H9 (cell line): ENCODE measurements at regions not wholly inside any gene's neighbourhood (a gene's known extent, or its start where the extent isn't known, plus 50 kb on each side); places are given as distances from the start of the nearest gene placed in this dataset.
"Not testable (repeated sequence)": the region's sequence is repeated elsewhere in the genome, so short reads cannot be mapped to it uniquely, and the experiment has no call there.

ENCODE experiments used
- DNase-seq: peaks from one replicate; pipeline ENCODE4 v3.0.0-alpha.2; 2017
- H2AFZ ChIP-seq: one replicate; pipeline ENCODE4 v1.6.1; 2013; ENCODE audit warnings: mild to moderate bottlenecking, low read length, control low read depth, moderate library complexity
- H2AK5ac ChIP-seq: 2 replicates; pipeline ENCODE4 v1.6.1; 2013; ENCODE audit warnings: low read length, control low read depth, mixed read lengths; ENCODE audit not compliant: insufficient read length
- H2BK120ac ChIP-seq: one replicate; pipeline ENCODE4 v1.6.1; 2013; ENCODE audit warnings: low read depth, mild to moderate bottlenecking, low read length, control low read depth, inconsistent platforms; ENCODE audit not compliant: poor library complexity, severe bottlenecking
- H2BK12ac ChIP-seq: 2 replicates; pipeline ENCODE4 v1.6.1; 2013; ENCODE audit warnings: low read length, control low read depth, mixed read lengths, low read depth; ENCODE audit not compliant: insufficient read length
- H2BK15ac ChIP-seq: 2 replicates; pipeline ENCODE4 v1.6.1; 2013; ENCODE audit warnings: low read depth, low read length, control low read depth
- H2BK20ac ChIP-seq: one replicate; pipeline ENCODE4 v1.6.1; 2013; ENCODE audit warnings: low read depth, mild to moderate bottlenecking, low read length, control low read depth, inconsistent platforms; ENCODE audit not compliant: poor library complexity, severe bottlenecking
- H2BK5ac ChIP-seq: 2 replicates; pipeline ENCODE4 v1.6.1; 2013; ENCODE audit warnings: low read length, control low read depth, mixed read lengths; ENCODE audit not compliant: insufficient read length
- H3K14ac ChIP-seq: 2 replicates; pipeline ENCODE4 v1.6.1; 2013; ENCODE audit warnings: low read length, control low read depth; ENCODE audit not compliant: insufficient read depth
- H3K18ac ChIP-seq: 2 replicates; pipeline ENCODE4 v1.6.1; 2013; ENCODE audit warnings: low read depth, mild to moderate bottlenecking, mixed read lengths, low read length, control low read depth; ENCODE audit not compliant: insufficient read length
- H3K23ac ChIP-seq: 2 replicates; pipeline ENCODE4 v1.6.1; 2013; ENCODE audit warnings: low read length, control low read depth, mixed read lengths, low read depth; ENCODE audit not compliant: insufficient read length
- H3K23me2 ChIP-seq: 2 replicates; pipeline ENCODE4 v1.6.1; 2013; ENCODE audit warnings: low read depth, mild to moderate bottlenecking, mixed read lengths, low read length, control low read depth; ENCODE audit not compliant: insufficient read length, poor library complexity, severe bottlenecking
- H3K27ac ChIP-seq: 2 replicates; pipeline ENCODE4 v1.5.1; 2013; ENCODE audit warnings: low read length, control low read depth, mixed read lengths, low read depth; ENCODE audit not compliant: insufficient read length
- H3K27me3 ChIP-seq: 2 replicates; pipeline ENCODE4 v1.6.1; 2013; ENCODE audit warnings: low read length, control low read depth, inconsistent platforms; ENCODE audit not compliant: insufficient read depth
- H3K4ac ChIP-seq: 2 replicates; pipeline ENCODE4 v1.6.1; 2013; ENCODE audit warnings: low read depth, mild to moderate bottlenecking, control low read depth, inconsistent platforms, low read length, moderate library complexity
- H3K4me1 ChIP-seq: 2 replicates; pipeline ENCODE4 v1.6.1; 2013; ENCODE audit warnings: low read length, control low read depth, inconsistent platforms; ENCODE audit not compliant: insufficient read depth
- H3K4me2 ChIP-seq: 2 replicates; pipeline ENCODE4 v1.6.1; 2013; ENCODE audit warnings: low read length, control low read depth, mixed read lengths; ENCODE audit not compliant: insufficient read length, insufficient read depth
- H3K56ac ChIP-seq: 2 replicates; pipeline ENCODE4 v1.6.1; 2013; ENCODE audit warnings: low read depth, mild to moderate bottlenecking, mixed read lengths, low read length, control low read depth; ENCODE audit not compliant: insufficient read length
- H3K79me1 ChIP-seq: 2 replicates; pipeline ENCODE4 v1.6.1; 2013; ENCODE audit warnings: low read depth, mild to moderate bottlenecking, moderate library complexity, low read length, control low read depth, inconsistent platforms; ENCODE audit not compliant: insufficient read depth, poor library complexity, severe bottlenecking
- H3K79me2 ChIP-seq: 2 replicates; pipeline ENCODE4 v1.6.1; 2013; ENCODE audit warnings: low read length, control low read depth, inconsistent platforms; ENCODE audit not compliant: insufficient read depth
- H3K9ac ChIP-seq: 2 replicates; pipeline ENCODE4 v1.6.1; 2013; ENCODE audit warnings: low read length, control low read depth, mixed read lengths; ENCODE audit not compliant: insufficient read length; ENCODE audit errors: extremely low read depth
- H3K9me3 ChIP-seq: one replicate; pipeline ENCODE4 v1.6.1; 2013; ENCODE audit warnings: low read depth, low read length, inconsistent platforms; ENCODE audit not compliant: control insufficient read depth
- H3T11ph ChIP-seq: one replicate; pipeline ENCODE4 v1.6.1; 2013; ENCODE audit warnings: mild to moderate bottlenecking, low read length, control low read depth, inconsistent platforms
- H4K20me1 ChIP-seq: one replicate; pipeline ENCODE4 v1.6.1; 2013; ENCODE audit not compliant: control insufficient read depth, insufficient read length, insufficient read depth
- H4K5ac ChIP-seq: 2 replicates; pipeline ENCODE4 v1.6.1; 2013; ENCODE audit warnings: low read depth, mild to moderate bottlenecking, mixed read lengths, low read length, control low read depth; ENCODE audit not compliant: insufficient read length
- H4K8ac ChIP-seq: replicated peaks from 2 replicates; pipeline ENCODE4 v1.6.1; 2013; ENCODE audit warnings: low read length, control low read depth, mixed read lengths, low read depth; ENCODE audit not compliant: insufficient read length
- H4K91ac ChIP-seq: 2 replicates; pipeline ENCODE4 v1.6.1; 2013; ENCODE audit warnings: low read depth, mild to moderate bottlenecking, moderate library complexity, mixed read lengths, low read length, control low read depth; ENCODE audit not compliant: insufficient read length
- H3K27ac Mint-ChIP-seq, 3 experiments: 2 replicates in 2 of 3; 3 replicates in 1 of 3; pipeline ENCODE4 v1.8.0; 2020 to 2021; ENCODE audit warnings: mixed read lengths in 3 of 3, mild to moderate bottlenecking in 1 of 3, moderate library complexity in 1 of 3
- H3K27me3 Mint-ChIP-seq: 2 replicates; pipeline ENCODE4 v1.8.0; 2021; ENCODE audit warnings: low read depth, mild to moderate bottlenecking, moderate library complexity, mixed read lengths
- H3K36me3 Mint-ChIP-seq, 3 experiments: 2 replicates in 2 of 3; 3 replicates in 1 of 3; pipeline ENCODE4 v1.8.0; 2020 to 2021; ENCODE audit warnings: low read depth in 3 of 3, mixed read lengths in 3 of 3; ENCODE audit not compliant: insufficient read depth in 1 of 3
- H3K4me1 Mint-ChIP-seq, 2 experiments: 2 replicates each; pipeline ENCODE4 v1.8.0; 2020; ENCODE audit warnings: mixed read lengths in 2 of 2
- H3K4me3 Mint-ChIP-seq, 2 experiments: 2 replicates in 1 of 2; 3 replicates in 1 of 2; pipeline ENCODE4 v1.8.0; 2020 to 2021; ENCODE audit warnings: mild to moderate bottlenecking in 2 of 2, mixed read lengths in 2 of 2, moderate library complexity in 1 of 2
- H3K9me3 Mint-ChIP-seq, 2 experiments: 2 replicates in 1 of 2; 3 replicates in 1 of 2; pipeline ENCODE4 v1.8.0; 2020; ENCODE audit warnings: mild to moderate bottlenecking in 2 of 2, mixed read lengths in 2 of 2, moderate library complexity in 1 of 2
- WGBS: extraction: QIAGEN DNeasy Blood & Tissue Kit; methylation state at CpG from one replicate; pipeline ENCODE4 v1.1.7; 2013; ENCODE audit warnings: missing lambda C conversion rate, low lambda C conversion rate, mixed read lengths; ENCODE audit not compliant: insufficient read length; ENCODE audit errors: extremely low coverage; 5-methylcytosine and 5-hydroxymethylcytosine counted together
- TF ChIP-seq, protein P1 (sequence below): fragments of 200-600 bp; sonication (generic); conservative IDR thresholded peaks from 3 replicates; pipeline ENCODE4 v1.8.0; 2021; ENCODE audit warnings: antibody characterized with exemption, mild to moderate bottlenecking

DNA sequence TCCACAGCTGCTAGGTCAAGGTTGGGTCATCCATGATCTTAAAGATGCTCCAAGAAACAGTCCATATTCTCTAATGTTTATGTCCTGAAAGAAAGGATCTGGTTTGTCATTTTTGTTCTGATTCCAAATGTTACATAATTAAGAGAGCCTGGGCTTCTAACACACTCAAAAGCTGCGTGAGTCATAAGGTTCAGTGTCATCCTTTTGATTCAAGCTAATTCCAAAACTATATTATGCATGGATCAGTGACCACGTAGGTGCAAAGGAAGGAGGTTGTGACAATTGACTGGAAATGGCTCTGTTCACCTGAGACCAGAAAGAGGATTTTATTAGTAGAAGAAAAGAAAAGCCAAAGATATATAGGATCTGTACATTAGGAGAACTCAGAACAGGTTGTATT is 268.7 kb upstream of the GK2 start:
- Histone ChIP-seq H3K4me2 (no peak overlapping the region), H2AK5ac (no peak overlapping the region), H3K23me2 (no peaks in the 10 kb centered on the region), H3K4me1 (peaks cover 2% of the 10 kb centered on the region; the same call in 1 of the 2 replicates), H3K27me3 (no peaks in the 10 kb centered on the region), H4K5ac (no peak overlapping the region), H4K8ac (no peak overlapping the region), H3K18ac (no peak overlapping the region), H3K4ac (no peak overlapping the region), H2BK20ac (no peak overlapping the region), H4K91ac (no peak overlapping the region), H2AFZ (no peak overlapping the region), H2BK120ac (no peak overlapping the region), H3K14ac (no peak overlapping the region), H3T11ph (no peak overlapping the region), H2BK5ac (no peak overlapping the region), H3K23ac (no peak overlapping the region), H4K20me1 (no peaks in the 10 kb centered on the region), H3K79me1 (no peaks in the 10 kb centered on the region), H2BK15ac (no peak overlapping the region), H3K79me2 (no peaks in the 10 kb centered on the region), H2BK12ac (no peak overlapping the region), H3K27ac (no peak overlapping the region), H3K56ac (no peak overlapping the region), H3K9me3 (no peaks in the 10 kb centered on the region), H3K9ac (no peak overlapping the region)
- Mint-ChIP-seq H3K9me3 (peaks cover 0 to 6% of the 10 kb centered on the region in 2 experiments; a peak in 1 of 5 replicates), H3K4me1 (no peaks in the 10 kb centered on the region), H3K27me3 (no peaks in the 10 kb centered on the region), H3K4me3 (no peak overlapping the region), H3K36me3 (peaks cover 0 to 3% (median 0%) of the 10 kb centered on the region in 3 experiments; a peak in 2 of 7 replicates), H3K27ac (no peak overlapping the region)
- no peak for DNase-seq
- no CpG with 5 or more reads among the region's 2 CpGs for WGBS
- TF ChIP-seq, protein P1, sequence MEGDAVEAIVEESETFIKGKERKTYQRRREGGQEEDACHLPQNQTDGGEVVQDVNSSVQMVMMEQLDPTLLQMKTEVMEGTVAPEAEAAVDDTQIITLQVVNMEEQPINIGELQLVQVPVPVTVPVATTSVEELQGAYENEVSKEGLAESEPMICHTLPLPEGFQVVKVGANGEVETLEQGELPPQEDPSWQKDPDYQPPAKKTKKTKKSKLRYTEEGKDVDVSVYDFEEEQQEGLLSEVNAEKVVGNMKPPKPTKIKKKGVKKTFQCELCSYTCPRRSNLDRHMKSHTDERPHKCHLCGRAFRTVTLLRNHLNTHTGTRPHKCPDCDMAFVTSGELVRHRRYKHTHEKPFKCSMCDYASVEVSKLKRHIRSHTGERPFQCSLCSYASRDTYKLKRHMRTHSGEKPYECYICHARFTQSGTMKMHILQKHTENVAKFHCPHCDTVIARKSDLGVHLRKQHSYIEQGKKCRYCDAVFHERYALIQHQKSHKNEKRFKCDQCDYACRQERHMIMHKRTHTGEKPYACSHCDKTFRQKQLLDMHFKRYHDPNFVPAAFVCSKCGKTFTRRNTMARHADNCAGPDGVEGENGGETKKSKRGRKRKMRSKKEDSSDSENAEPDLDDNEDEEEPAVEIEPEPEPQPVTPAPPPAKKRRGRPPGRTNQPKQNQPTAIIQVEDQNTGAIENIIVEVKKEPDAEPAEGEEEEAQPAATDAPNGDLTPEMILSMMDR = no peak

DNA sequence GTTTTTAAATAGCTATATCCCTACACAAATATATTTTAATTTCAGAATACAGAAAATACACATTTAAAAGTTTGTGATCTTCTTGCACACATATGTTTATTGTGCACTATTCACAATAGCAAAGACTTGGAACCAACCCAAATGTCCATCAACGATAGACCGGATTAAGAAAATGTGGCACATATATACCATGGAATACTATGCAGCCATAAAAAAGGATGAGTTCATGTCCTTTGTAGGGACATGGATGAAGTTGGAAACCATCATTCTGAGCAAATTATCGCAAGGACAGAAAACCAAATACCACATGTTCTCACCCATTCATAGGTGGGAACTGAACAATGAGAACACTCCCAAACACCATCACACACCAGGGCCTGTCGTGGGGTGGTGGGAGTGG is 266.9 kb upstream of the GK2 start:
- H3K23me2 ChIP-seq, H4K5ac ChIP-seq, H2AFZ ChIP-seq, H3K4me2 ChIP-seq, H4K20me1 ChIP-seq, DNase-seq, H3K56ac ChIP-seq, H3K36me3 Mint-ChIP-seq, H3K27me3 Mint-ChIP-seq, H3K4me3 Mint-ChIP-seq, H2BK12ac ChIP-seq, H3K9ac ChIP-seq, H3K4me1 ChIP-seq, H3K27me3 ChIP-seq, H4K91ac ChIP-seq, H3K18ac ChIP-seq, H4K8ac ChIP-seq, H3K79me2 ChIP-seq, H3K4ac ChIP-seq, H2BK120ac ChIP-seq, H2BK20ac ChIP-seq, H3K27ac ChIP-seq, H2BK15ac ChIP-seq, H3K27ac Mint-ChIP-seq, H3K9me3 ChIP-seq, H3K23ac ChIP-seq, H3K4me1 Mint-ChIP-seq, H3K79me1 ChIP-seq, H3T11ph ChIP-seq, H2BK5ac ChIP-seq, H2AK5ac ChIP-seq, H3K14ac ChIP-seq: not testable (repeated sequence)
- WGBS = no CpG with 5 or more reads among the region's 4 CpGs
- H3K9me3 Mint-ChIP-seq = peaks cover 5 to 18% of the 10 kb centered on the region in 2 experiments; a peak in 4 of 5 replicates
